ENCODE measurements at regions not wholly inside any gene's neighbourhood (a gene's known extent, or its start where the extent isn't known, plus 50 kb on each side); places are given as distances from the start of the nearest gene placed in this dataset.
"Not testable (repeated sequence)": the region's sequence is repeated elsewhere in the genome, so short reads cannot be mapped to it uniquely, and the experiment has no call there.

- DNase-seq (ENCODE audit: low read depth) = no peak
Measured at GRCh38 chr3:82038556-82038955, 277.1 kb upstream of the GBE1 start.

- no peak for DNase-seq (ENCODE audit: low read depth)
Measured at GRCh38 chr3:82033186-82033585, 271.7 kb upstream of the GBE1 start.

DNA sequence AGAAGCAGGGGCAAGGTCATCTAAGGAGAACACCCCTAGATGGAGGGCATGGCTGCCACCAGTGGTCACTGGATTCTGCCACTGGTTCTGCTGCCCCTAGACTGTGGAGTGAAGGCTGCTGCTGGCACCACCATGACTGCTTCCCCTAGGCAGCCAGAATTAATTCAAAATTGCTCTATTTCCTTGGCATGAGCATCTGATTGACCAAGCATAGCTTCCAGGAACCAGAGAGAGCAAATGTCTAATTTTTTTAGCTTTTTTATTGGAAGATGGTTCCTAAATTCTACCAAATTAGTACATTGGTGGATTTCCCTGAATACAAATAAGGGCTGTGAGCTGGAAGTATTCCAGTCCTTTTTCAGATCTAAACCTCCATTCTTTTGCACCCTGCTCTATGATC is 270.2 kb upstream of the GBE1 start:
- no peak for DNase-seq (ENCODE audit: low read depth)

DNA sequence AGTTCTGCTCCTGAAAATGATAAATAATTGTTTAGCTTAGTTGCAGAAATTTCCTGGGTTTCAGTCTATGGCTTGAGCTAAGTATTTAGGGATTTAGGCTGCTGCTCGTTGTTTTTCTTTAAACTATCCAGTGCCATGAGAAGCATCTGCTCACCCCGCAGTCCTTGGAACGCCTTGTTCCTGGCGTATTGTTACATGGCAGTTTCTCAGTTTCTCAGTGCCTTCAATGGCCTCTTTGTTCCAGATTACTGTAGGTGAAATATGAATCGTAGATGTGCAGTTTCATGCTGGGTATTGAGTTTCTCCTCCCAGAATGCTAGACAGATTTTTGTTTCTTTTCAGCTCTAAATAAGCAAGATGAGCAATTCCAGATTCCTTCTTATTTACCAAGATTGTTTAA is 269.5 kb upstream of the GBE1 start:
- DNase-seq (ENCODE audit: low read depth) = no peak

GRCh38 chr3:82022836-82023235 is 261.4 kb upstream of the GBE1 start:
- no peak for DNase-seq (ENCODE audit: low read depth)

GRCh38 chr3:82020282-82020681 is 258.8 kb upstream of the GBE1 start:
- DNase-seq (ENCODE audit: low read depth) = no peak

DNA sequence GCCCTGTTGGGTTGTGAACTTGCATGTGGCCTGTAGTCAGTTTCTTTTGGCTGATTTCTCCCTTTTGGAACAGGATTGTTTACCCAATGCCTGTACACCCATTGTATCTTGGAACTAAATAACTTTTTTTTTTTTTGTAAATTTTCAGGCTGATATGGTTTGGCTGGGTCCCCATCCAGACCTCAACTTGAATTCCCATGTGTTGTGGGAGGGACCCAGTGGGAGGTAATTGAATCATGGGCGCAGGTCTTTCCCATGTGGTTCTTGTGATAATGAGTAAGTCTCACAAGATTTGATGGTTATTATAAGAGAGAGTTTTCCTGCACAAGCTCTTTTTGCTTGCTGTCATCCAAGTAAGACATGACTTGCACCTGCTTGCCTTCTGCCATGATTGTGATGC is 253.8 kb upstream of the GBE1 start:
- DNase-seq (ENCODE audit: low read depth) = no peak

DNA sequence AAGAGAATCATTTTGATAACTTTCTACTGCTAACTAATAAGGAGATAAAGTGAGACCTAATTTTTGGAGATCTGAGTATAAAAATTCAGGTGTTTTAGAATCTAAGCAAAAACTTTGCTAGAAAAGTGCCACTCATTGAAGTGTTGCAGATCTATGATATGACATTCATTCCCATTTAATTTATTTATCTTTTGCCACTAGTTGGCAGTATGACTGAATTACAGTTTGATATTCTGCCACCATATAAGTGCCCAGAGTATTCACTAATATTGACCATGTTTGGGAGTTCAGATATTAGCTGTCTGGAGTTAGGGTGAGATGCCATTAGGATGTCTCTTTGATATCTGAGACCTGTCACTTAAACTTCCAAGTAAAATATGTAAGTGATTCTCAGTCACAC is 251.3 kb upstream of the GBE1 start:
- no peak for DNase-seq (ENCODE audit: low read depth)

GRCh38 chr3:82011336-82011735 is 249.9 kb upstream of the GBE1 start:
- DNase-seq (ENCODE audit: low read depth) = no peak

DNA sequence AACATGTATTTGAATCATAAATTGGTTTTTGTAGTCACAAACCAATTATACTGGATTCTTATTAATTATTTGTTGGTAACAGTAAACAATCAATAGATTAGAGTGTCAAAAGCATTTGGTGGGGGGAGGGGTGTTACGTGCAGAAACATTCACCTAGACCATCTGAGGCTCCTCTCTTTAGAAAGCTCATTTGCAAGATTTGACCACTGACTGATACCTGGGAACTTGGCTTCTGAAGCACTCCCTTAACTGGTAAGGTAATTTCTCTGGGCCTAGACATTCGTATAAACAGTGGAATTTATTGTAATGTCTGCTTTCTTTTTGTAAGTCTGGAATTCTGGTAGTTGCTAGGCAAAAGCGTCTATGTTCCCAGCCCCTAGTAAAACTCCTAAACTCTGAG is 243.8 kb upstream of the GBE1 start:
- DNase-seq (ENCODE audit: low read depth) = no peak

GRCh38 chr3:82004266-82004665 is 242.8 kb upstream of the GBE1 start:
- no peak for DNase-seq (ENCODE audit: low read depth)

- DNase-seq (ENCODE audit: low read depth) = no peak
Measured at GRCh38 chr3:82002986-82003642, 241.7 kb upstream of the GBE1 start.

DNA sequence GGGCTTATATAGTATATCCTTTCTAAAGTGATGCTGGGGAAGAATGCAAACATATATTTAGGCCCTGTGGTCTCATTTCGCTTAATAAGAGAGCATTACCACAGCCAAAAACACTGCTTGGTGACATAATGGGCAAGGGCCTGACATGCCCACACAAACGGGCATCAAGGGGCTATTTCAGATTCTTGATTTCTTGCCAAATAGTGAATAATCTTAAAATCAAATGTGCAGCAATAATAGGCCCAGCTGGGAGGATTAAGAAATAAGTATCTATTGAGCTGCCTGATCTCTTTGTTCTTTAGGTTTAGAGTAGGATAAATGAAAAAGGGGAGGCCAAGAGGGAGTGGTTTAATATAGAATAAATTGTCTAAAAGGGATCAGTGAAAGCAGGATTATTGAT is 241.0 kb upstream of the GBE1 start:
- DNase-seq (ENCODE audit: low read depth) = no peak

GRCh38 chr3:82001276-82001923 is 240.0 kb upstream of the GBE1 start:
- DNase-seq (ENCODE audit: low read depth) = no peak

DNA sequence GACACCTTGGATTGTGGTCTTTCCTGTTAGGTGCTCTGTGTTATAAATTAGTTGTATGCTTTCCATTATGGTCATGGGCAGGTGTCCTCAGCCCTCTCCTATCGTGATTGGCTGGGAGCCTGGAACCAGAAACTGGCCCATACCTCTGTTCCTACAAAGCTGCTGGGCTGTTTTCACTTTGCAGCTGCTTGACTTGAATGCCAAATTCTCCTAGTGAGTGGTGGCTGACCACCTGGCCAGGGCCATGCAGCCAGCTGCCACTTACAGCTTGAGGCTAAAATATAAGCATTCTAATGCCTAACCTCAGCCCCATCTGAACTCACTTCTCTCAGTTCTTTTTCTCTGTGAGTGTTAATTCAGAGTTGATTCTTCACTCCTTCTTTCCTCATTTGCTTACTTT is 239.3 kb upstream of the GBE1 start:
- DNase-seq (ENCODE audit: low read depth) = no peak

DNA sequence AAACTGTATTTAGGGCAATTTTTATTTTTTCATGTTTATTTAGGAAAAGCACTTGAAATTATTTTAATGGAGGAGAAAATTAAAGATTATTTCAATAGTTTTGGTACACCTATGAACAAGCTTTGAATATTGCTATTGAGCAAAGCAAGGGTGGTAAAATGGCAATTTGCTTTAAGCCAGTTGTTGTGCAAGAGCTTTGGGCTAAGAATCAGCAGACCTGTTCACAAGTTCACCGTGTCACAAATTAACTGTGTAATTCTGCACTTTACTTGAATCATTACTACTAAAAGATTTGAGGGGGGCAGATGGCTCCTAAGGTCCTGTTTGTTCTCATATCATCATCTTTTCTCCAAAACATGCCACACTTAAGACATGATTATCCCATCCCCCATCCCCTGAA is 238.9 kb upstream of the GBE1 start:
- no peak for DNase-seq (ENCODE audit: low read depth)

DNA sequence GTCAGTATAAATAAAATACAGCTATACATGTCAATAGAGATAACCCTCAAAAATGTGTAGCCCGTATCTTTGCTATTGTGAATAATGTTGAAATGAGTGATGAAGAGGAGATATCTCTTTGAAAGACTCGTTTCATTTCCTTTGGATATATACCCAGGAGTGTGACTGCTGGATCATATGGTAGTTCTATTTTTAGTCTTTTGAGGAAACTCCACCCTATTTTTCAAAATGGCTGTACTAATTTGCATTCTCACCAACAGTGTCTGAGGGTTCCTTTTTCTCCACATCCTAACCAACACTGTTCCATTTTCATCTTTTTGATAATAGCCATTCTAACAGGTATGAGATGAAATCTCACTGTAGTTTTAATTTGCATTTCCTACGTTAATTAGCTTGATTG is 237.5 kb upstream of the GBE1 start:
- no peak for DNase-seq (ENCODE audit: low read depth)

DNA sequence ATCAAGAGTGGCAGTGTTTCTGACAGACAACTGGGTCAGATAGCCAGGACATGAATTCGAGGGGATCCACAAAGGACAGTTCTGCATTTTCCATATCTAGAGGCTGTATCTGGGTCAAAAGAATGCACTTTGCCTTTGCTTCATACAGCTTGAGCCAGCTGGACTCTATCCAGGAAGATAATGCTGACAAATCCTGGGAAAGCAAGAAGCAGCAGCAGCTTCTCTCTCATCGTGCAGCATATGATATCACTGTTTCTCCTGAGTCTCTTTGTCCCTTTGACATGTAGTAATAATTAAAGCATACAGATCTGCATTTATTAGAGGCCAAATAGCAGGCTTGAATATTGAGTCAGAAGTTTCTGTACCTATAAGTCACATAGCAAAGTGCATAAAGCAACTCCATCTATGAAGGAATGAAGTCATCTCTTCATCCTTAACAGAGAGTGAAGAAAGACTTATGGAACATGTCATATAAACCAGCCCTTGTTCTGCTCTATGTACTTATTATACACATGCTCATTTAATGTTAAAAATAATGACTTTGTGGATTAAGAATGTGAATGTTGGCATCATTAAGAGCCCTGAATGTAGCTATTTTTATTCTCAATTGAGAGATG is 236.8 kb upstream of the GBE1 start:
- no peak for DNase-seq (ENCODE audit: low read depth)

- no peak for DNase-seq (ENCODE audit: low read depth)
Measured at GRCh38 chr3:81997390-81997789, 235.9 kb upstream of the GBE1 start.

- no peak for DNase-seq (ENCODE audit: low read depth)
Measured at GRCh38 chr3:81995329-81995728, 233.9 kb upstream of the GBE1 start.

DNA sequence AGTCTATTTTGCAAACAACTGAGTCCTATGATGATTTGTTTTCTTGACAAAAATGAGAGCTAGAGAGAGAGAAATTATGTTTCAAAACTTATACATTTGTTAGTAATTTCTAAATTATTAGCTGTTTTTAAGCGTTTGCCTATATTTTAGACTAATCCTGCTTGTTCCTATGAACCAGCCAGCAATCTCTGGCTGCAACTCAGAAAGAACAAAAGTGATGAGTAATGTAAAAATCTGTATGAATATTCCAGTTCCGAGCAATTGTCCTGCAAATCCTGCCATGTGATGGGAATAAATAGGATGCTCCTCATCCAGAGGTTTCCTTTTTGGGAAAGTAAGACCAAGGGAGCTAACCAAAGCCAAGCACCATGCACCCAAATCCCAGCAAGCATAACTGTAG is 228.3 kb upstream of the GBE1 start:
- DNase-seq (ENCODE audit: low read depth) = no peak

- no peak for DNase-seq (ENCODE audit: low read depth)
Measured at GRCh38 chr3:81989274-81989673, 227.8 kb upstream of the GBE1 start.

- not testable (repeated sequence) for DNase-seq (ENCODE audit: low read depth)
Measured at GRCh38 chr3:81987412-81987811, 226.0 kb upstream of the GBE1 start.
